Endometrial microvascular endothelial cells (primary cell): ENCODE measurements at regions not wholly inside any gene's neighbourhood (a gene's known extent, or its start where the extent isn't known, plus 50 kb on each side); places are given as distances from the start of the nearest gene placed in this dataset.
"Not testable (repeated sequence)": the region's sequence is repeated elsewhere in the genome, so short reads cannot be mapped to it uniquely, and the experiment has no call there.

Experiments
- in situ Hi-C: cut with HindIII; loops from 2 replicates; pipeline ENCODE4 v1.10.0; 2017; ENCODE audit warnings: low sequenced_read_pairs, low pct_unique_long_range_greater_than_20kb; ENCODE audit errors: inconsistent ontology term

DNA sequence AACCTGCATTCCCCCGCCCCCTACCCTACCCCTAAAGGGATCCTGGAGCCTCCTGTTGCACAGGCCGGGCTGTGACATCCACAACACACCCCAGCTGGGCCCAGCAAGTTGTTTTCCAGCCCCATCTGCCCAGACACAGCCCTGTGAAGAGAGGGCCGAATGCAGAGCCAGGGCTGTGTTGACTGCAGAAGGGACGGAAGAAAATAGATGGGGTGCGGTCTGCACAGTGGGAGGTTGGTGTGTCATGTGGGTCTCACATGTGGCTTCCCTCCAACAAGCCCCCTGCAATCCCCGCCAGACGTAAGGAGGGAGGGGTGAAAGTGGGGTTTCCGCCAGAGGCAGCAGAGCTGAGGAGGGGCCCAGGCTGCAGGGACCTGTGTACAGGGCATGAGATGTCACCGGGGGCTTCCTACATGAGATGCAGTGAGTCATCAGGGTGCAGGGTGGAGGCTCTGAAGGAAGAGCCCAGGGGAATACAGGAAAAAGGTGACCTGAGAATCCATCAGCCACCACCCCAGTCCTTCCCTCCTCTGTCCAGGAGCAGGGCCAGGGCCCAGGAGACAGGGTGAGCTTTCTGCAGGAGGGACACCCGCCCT lies 60.2 kb upstream of the SULF2 start:
- in situ Hi-C loops: not testable (repeated sequence)

DNA sequence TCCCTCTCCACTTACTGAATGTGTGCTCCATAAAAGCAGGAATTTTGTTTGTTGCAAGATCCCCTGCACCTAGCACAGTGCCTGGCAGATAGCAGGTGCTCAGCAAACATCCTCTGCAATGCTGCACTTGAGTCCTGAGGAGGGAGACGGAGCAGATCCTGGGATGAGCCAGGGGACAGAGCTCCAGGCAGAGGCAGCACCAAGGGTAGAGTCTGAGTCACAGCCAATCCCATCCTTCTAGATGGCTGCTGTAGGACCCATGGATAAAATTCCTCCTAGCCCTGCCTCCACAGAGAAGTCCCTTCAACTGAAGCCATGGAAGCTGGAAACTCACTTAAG lies 59.3 kb upstream of the SULF2 start:
- in situ Hi-C loops: not testable (repeated sequence)

DNA sequence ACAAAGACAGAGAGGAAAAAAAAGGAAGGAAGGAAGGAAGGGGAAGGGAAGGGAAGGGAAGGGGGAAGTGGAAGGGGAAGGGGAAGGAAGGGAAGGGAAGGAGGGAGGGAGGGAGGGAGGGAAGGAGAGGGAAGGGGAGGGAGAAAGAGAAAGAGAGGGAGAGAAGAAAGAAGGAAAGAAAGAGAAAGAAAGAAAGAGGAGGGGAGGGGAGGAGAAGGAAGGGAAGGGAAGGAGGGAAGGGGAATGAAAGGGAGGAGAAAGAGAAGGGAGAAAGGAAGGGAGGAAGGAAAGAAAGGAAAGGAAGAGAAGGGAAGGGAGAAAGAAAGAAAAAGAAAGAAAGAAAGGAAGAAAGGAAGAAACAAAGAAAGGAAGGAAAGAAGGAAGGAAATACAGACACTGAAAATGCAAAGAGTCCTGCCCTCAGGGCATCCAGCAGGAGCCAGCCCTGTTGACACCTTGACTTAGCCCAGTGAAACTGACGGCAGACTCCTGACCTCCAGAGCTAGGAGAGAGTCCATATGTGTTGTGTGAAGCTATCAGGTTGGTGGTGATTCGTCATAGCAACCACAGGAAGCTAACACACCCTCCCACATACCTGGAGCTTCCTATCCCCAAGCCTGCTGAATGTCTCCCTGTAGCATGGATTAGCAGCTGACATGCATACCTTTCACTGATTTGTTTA lies 58.7 kb upstream of the SULF2 start:
- in situ Hi-C loops: no loop called here

DNA sequence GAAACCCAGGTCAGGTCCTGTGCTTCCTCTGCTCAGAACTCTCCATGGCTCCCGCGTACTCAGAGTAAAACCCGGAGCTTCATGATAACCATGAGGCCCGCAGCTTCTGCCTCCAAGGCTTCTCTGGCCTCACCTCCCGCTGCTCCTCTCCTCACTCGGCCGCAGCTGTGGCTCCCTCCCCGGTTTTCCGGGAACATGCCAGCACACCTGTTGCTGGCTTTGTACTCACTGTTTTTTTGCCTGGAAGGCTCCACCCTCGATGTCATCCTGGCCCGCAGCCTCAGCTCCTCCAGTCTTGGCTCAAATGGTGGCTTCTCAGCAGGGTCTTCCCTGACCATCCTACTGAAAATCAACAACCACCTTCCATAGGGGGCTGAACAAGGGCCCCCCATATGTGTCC lies 57.7 kb upstream of the SULF2 start:
- in situ Hi-C loops: not testable (repeated sequence)

DNA sequence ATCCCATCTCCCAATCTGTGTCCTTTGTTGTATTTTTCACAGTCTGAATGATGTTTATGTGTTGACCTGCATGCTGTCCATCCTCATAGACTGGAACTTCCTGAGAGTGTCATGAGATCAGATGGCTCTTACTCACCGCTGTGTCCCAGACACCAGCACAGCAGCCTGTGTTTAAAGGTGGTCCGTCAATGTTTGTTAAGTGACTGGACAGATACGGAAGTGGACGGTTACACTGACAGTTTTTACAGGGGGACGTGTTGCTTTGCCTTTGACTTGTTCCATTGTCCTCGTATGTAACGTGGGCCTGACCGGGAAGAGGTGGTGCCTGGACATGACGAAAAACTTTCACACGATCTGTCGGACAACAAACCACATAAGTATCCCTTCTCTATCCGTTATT lies 56.7 kb upstream of the SULF2 start:
- in situ Hi-C loops: not testable (repeated sequence)

DNA sequence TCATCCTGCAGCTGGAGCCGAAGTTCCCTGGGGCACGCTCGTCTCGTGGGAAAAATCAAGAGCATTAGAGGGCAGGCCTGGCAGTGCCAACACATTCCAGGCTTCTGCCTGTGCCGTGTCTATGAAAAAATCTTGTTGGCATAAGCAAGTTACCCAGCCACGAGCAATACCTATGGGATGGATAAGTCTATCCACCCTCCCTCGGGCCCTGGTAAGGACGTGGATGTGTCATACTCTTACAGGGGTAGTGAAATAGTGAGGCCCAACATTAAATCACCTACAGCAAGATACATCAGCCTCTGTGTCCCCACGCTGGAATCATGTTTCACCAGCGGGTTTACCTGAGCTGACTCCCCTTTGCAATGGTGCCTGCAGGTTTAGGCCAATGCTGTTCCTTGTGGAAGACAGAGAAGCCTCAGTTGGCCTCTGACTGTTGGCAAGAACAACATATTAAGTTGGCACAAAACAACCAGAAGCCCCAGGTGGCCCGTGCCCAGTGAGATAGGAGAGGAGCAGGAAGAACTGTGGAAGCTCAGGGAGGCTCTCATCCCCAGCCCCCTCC lies 51.1 kb upstream of the SULF2 start:
- in situ Hi-C loops: not testable (repeated sequence)
